ENCODE measurements at regions not wholly inside any gene's neighbourhood (a gene's known extent, or its start where the extent isn't known, plus 50 kb on each side); places are given as distances from the start of the nearest gene placed in this dataset.

- H2AFZ ChIP-seq (ENCODE audit: low read length) = no peak overlapping the region
- H2BK5ac ChIP-seq (ENCODE audit: insufficient read length, low read length) = no peak overlapping the region
- Mint-ChIP-seq H3K27ac (no peak overlapping the region), H3K27me3 (ENCODE audit: low read depth) (no peaks in the 10 kb centered on the region), H3K4me3 (no peak overlapping the region), H3K9me3 (no peaks in the 10 kb centered on the region), H3K4me1 (peaks cover 45 to 55% of the 10 kb centered on the region in 2 experiments), H3K36me3 (ENCODE audit: insufficient read depth in 1 of 3, low read depth in 3 of 3) (peaks cover 0 to 5% (median 0%) of the 10 kb centered on the region in 3 experiments; a peak in 2 of 7 replicates)
- no peak overlapping the region for H3K4ac ChIP-seq (ENCODE audit: low read depth, low read length)
- H3K79me1 ChIP-seq (ENCODE audit: insufficient read depth, low read depth, low read length, poor library complexity, severe bottlenecking) = no peaks in the 10 kb centered on the region
- no peak for DNase-seq
- TF ChIP-seq CTCF (conservative IDR thresholded peaks at IDR 0.05) = no peak
- no peak overlapping the region for H3K27ac ChIP-seq (ENCODE audit: insufficient read length, low read depth, low read length)
- no peak overlapping the region for H2BK15ac ChIP-seq (ENCODE audit: low read depth, low read length)
- no peak overlapping the region for H4K8ac ChIP-seq (replicated peaks; ENCODE audit: insufficient read length, low read depth, low read length)
- H3K18ac ChIP-seq (ENCODE audit: insufficient read length, low read depth, low read length) = no peak overlapping the region
- no peaks in the 10 kb centered on the region for H3K9me3 ChIP-seq (ENCODE audit: control insufficient read depth, low read depth, low read length)
- H3K23me2 ChIP-seq (ENCODE audit: insufficient read length, low read depth, low read length, poor library complexity, severe bottlenecking) = no peaks in the 10 kb centered on the region
- no peaks in the 10 kb centered on the region for H3K79me2 ChIP-seq (ENCODE audit: insufficient read depth, low read length)
- no peak overlapping the region for H3T11ph ChIP-seq (ENCODE audit: low read length)
- no peak overlapping the region for H4K91ac ChIP-seq (ENCODE audit: insufficient read length, low read depth, low read length)
- H4K5ac ChIP-seq (ENCODE audit: insufficient read length, low read depth, low read length) = no peak overlapping the region
- H3K4me1 ChIP-seq (ENCODE audit: insufficient read depth, low read length) = peaks cover 9% of the 10 kb centered on the region
- no peak overlapping the region for H3K23ac ChIP-seq (ENCODE audit: insufficient read length, low read depth, low read length)
- H2BK20ac ChIP-seq (ENCODE audit: low read depth, low read length, poor library complexity, severe bottlenecking) = no peak overlapping the region
- H3K14ac ChIP-seq (ENCODE audit: insufficient read depth, low read length) = no peak overlapping the region
- no peaks in the 10 kb centered on the region for H3K27me3 ChIP-seq (ENCODE audit: insufficient read depth, low read length)
- H2AK5ac ChIP-seq (ENCODE audit: insufficient read length, low read length) = no peak overlapping the region
- H3K4me2 ChIP-seq (ENCODE audit: insufficient read depth, insufficient read length, low read length) = no peak overlapping the region
- no peak overlapping the region for H2BK12ac ChIP-seq (ENCODE audit: insufficient read length, low read depth, low read length)
- no peak overlapping the region for H3K56ac ChIP-seq (ENCODE audit: insufficient read length, low read depth, low read length)
- H3K9ac ChIP-seq (ENCODE audit: extremely low read depth, insufficient read length, low read length) = no peak overlapping the region
- H4K20me1 ChIP-seq (ENCODE audit: control insufficient read depth, insufficient read depth, insufficient read length) = no peaks in the 10 kb centered on the region
- no peak overlapping the region for H2BK120ac ChIP-seq (ENCODE audit: low read depth, low read length, poor library complexity, severe bottlenecking)
Observed at GRCh38 chr5:106088462-106088861, 1582.3 kb downstream of the EFNA5 start.
